ENCODE measurements at regions not wholly inside any gene's neighbourhood (a gene's known extent, or its start where the extent isn't known, plus 50 kb on each side); places are given as distances from the start of the nearest gene placed in this dataset.

GRCh38 chr2:188134241-188134640 is 157.4 kb upstream of the GULP1 start:
- H3K4me3 Mint-ChIP-seq (ENCODE audit: low read depth, unreplicated experiment), result no peak overlapping the region
- H3K9me3 Mint-ChIP-seq (ENCODE audit: low read depth, unreplicated experiment), result no peaks in the 10 kb centered on the region
- TF ChIP-seq CTCF (IDR thresholded peaks at IDR 0.05; ENCODE audit: unreplicated experiment), result no peak
- no peaks in the 10 kb centered on the region for H3K4me1 Mint-ChIP-seq (ENCODE audit: low read depth, unreplicated experiment)
- no peaks in the 10 kb centered on the region for H3K27me3 Mint-ChIP-seq (ENCODE audit: unreplicated experiment)
- no peak overlapping the region for H3K27ac Mint-ChIP-seq (ENCODE audit: unreplicated experiment)
- CTCF ChIA-PET, result no interaction called here
- no peaks in the 10 kb centered on the region for H3K36me3 Mint-ChIP-seq (ENCODE audit: insufficient read depth, unreplicated experiment)
- no TSS peak for BruUV-seq (replicated peaks)
- DNase-seq, result no peak
- intact Hi-C loops (cut with micrococcal nuclease; ENCODE audit: unreplicated experiment), result no loop called here

DNA sequence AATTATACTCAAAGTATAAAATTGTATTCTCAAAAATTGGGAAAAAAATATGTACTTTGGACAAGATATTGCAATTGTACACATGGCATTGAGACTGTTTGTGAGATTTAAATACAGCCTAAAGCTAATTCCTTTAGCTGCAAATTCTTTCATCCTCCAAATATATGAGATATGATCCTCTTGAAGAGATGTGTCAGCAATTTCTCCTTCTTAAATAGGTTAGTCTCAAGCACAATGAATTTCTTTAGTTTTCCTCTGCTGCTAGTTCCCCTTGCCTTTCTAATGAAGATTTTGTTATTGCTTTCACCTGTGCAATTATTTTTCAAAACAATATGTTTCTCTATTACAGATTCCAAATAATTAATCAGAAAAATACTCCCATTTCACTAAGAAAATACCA is 153.4 kb upstream of the GULP1 start:
- no peak for DNase-seq
- no peak for TF ChIP-seq CTCF (IDR thresholded peaks at IDR 0.05; ENCODE audit: unreplicated experiment)
- no peak overlapping the region for H3K4me3 Mint-ChIP-seq (ENCODE audit: low read depth, unreplicated experiment)
- no peaks in the 10 kb centered on the region for H3K36me3 Mint-ChIP-seq (ENCODE audit: insufficient read depth, unreplicated experiment)
- H3K27ac Mint-ChIP-seq (ENCODE audit: unreplicated experiment), result no peak overlapping the region
- CTCF ChIA-PET, result no interaction called here
- peaks cover 7% of the 10 kb centered on the region for H3K4me1 Mint-ChIP-seq (ENCODE audit: low read depth, unreplicated experiment)
- H3K27me3 Mint-ChIP-seq (ENCODE audit: unreplicated experiment), result no peaks in the 10 kb centered on the region
- BruUV-seq (replicated peaks), result no TSS peak
- H3K9me3 Mint-ChIP-seq (ENCODE audit: low read depth, unreplicated experiment), result no peaks in the 10 kb centered on the region
- intact Hi-C loops (cut with micrococcal nuclease; ENCODE audit: unreplicated experiment), result no loop called here

- H3K4me1 Mint-ChIP-seq (ENCODE audit: low read depth, unreplicated experiment), result peaks cover 11% of the 10 kb centered on the region
Observed at GRCh38 chr2:188142088-188142487, 149.6 kb upstream of the GULP1 start.

GRCh38 chr2:188142636-188143295 is 148.9 kb upstream of the GULP1 start:
- no peak overlapping the region for H3K27ac Mint-ChIP-seq (ENCODE audit: unreplicated experiment)
- H3K27me3 Mint-ChIP-seq (ENCODE audit: unreplicated experiment), result no peaks in the 10 kb centered on the region
- H3K4me3 Mint-ChIP-seq (ENCODE audit: low read depth, unreplicated experiment), result no peak overlapping the region
- no peak for DNase-seq
- no TSS peak for BruUV-seq (replicated peaks)
- no peaks in the 10 kb centered on the region for H3K9me3 Mint-ChIP-seq (ENCODE audit: low read depth, unreplicated experiment)
- intact Hi-C loops (cut with micrococcal nuclease; ENCODE audit: unreplicated experiment), result no loop called here
- peaks cover 11% of the 10 kb centered on the region for H3K4me1 Mint-ChIP-seq (ENCODE audit: low read depth, unreplicated experiment)
- no peak for TF ChIP-seq CTCF (IDR thresholded peaks at IDR 0.05; ENCODE audit: unreplicated experiment)
- H3K36me3 Mint-ChIP-seq (ENCODE audit: insufficient read depth, unreplicated experiment), result no peaks in the 10 kb centered on the region
- CTCF ChIA-PET, result no interaction called here

More at GRCh38 chr2:188142088-188142487, 149.6 kb upstream of the GULP1 start:
- intact Hi-C loops (cut with micrococcal nuclease; ENCODE audit: unreplicated experiment), result no loop called here
- Mint-ChIP-seq H3K9me3 (ENCODE audit: low read depth, unreplicated experiment) (no peaks in the 10 kb centered on the region), H3K27me3 (ENCODE audit: unreplicated experiment) (no peaks in the 10 kb centered on the region), H3K36me3 (ENCODE audit: insufficient read depth, unreplicated experiment) (no peaks in the 10 kb centered on the region), H3K27ac (ENCODE audit: unreplicated experiment) (no peak overlapping the region), H3K4me3 (ENCODE audit: low read depth, unreplicated experiment) (no peak overlapping the region)
- no peak for TF ChIP-seq CTCF (IDR thresholded peaks at IDR 0.05; ENCODE audit: unreplicated experiment)
- CTCF ChIA-PET, result interaction anchor here (0.7 kb wide), 1 partner anchor 11 kb away, joined by 4 read pairs; no protein-coding TSS in a partner anchor
- no peak for DNase-seq
- no TSS peak for BruUV-seq (replicated peaks)
